Heart right ventricle (tissue), 16 donors: ENCODE measurements at regions not wholly inside any gene's neighbourhood (a gene's known extent, or its start where the extent isn't known, plus 50 kb on each side); places are given as distances from the start of the nearest gene placed in this dataset.

ENCODE experiments used
- ATAC-seq, 8 donors: fragments of 200-7000 bp; cut with Tn5 transposase; one replicate each; pipeline ENCODE4 v1.9.1; 2020; ENCODE audit warnings: mild to moderate bottlenecking in 8 of 8, moderate library complexity in 8 of 8, moderate number of reproducible peaks in 1 of 8
- DNase-seq, 2 donors: peaks; one replicate each; pipeline ENCODE4 v3.0.0-alpha.2; 2020
- H3K27ac ChIP-seq, 10 donors: fragments of 200-600 bp; sonication (generic) in 2 of 10; one replicate each; pipeline versions ENCODE4 v1.5.0 to v1.8.0; 2020 to 2022; ENCODE audit warnings: mild to moderate bottlenecking in 3 of 10
- H3K27me3 ChIP-seq, 7 donors: fragments of 200-600 bp; one replicate each; pipeline ENCODE4 v1.8.0; 2021 to 2022; ENCODE audit warnings: mild to moderate bottlenecking in 2 of 7
- H3K36me3 ChIP-seq, 9 donors: fragments of 200-600 bp; sonication (generic) in 1 of 9; one replicate each; pipeline versions ENCODE4 v1.5.0 to v1.8.0; 2020 to 2022; ENCODE audit warnings: mild to moderate bottlenecking in 2 of 9
- H3K4me1 ChIP-seq, 9 donors: fragments of 200-600 bp; sonication (generic) in 1 of 9; one replicate each; pipeline versions ENCODE4 v1.5.0 to v1.8.0; 2020 to 2022; ENCODE audit warnings: mild to moderate bottlenecking in 4 of 9
- H3K4me3 ChIP-seq, 10 donors: fragments of 200-600 bp; sonication (generic) in 2 of 10; one replicate each; pipeline versions ENCODE4 v1.5.0 to v1.8.0; 2020 to 2022; ENCODE audit warnings: mild to moderate bottlenecking in 7 of 10, moderate library complexity in 2 of 10
- H3K9me3 ChIP-seq, 11 donors: fragments of 200-600 bp in 10 of 11; sonication (generic) in 2 of 11; one replicate each; pipeline versions ENCODE4 v1.5.0 to v1.8.0; 2013 to 2022; ENCODE audit warnings: mild to moderate bottlenecking in 2 of 11, control low read depth in 1 of 11, moderate library complexity in 1 of 11
- CTCF ChIP-seq, 9 donors: fragments of 200-600 bp; sonication (generic) in 2 of 9; IDR thresholded peaks; one replicate each; pipeline versions ENCODE4 v1.5.0 to v1.8.0; 2021 to 2022; ENCODE audit warnings: antibody characterized with exemption in 9 of 9, mild to moderate bottlenecking in 5 of 9, moderate library complexity in 1 of 9
- WGBS, 2 donors: extraction: QIAGEN DNeasy Blood & Tissue Kit; methylation state at CpG; one replicate each; pipeline ENCODE4 v1.1.7; 2013; ENCODE audit warnings: inconsistent platforms in 1 of 2; 5-methylcytosine and 5-hydroxymethylcytosine counted together
- intact Hi-C, 10 donors: fragments of 100-400 bp; cut with DNase I; formaldehyde crosslinking; loops; one replicate each; pipeline versions ENCODE4 v1.11.1 to v1.14.2; 2022
- donor health status: Arrhythmogenic right ventricular cardiomyopathy.
- donor health status: ischemic (EF 13 %, LVEDD 7.1; RV severe dilation, severe dysfunction).
- donor health status: healthy with polysubstance abuse.
- donor health status: DM: no; HTN: yes; CAD: no.
- donor health status: DM: no; HTN: no; CAD: no.
- donor health status: ischemic (EF 25% LVEDD 6.9; RV normal size, moderate dysfunction).
- donor health status: ischemic (EF 25% LVEDD 5.7; RV mildly dilated, moderate dysfunction).
- donor health status: healthy.
- donor health status: DM: yes; HTN: yes; CAD: no.
- donor health status: Ischemic cardiomyopathy.
- donor health status: ischemic (EF 35%, LVEDD 5.7; RV mildly dilated, moderate dysfunction).
- donor health status: nonischemic (EF 11% LVEDD 7.7; RV severe dilation, severe dysfunction).
- donor health status: DM: yes; HTN: yes; CAD: no.
- donor health status: PGD.
- donor health status: ischemic (EF 29% LVEDD 5.4; RV normal size, mild dysfunction).
- donor health status: nonischemic (EF 23%, LVEDD 6.1; RV moderate dilation, normal function).

DNA sequence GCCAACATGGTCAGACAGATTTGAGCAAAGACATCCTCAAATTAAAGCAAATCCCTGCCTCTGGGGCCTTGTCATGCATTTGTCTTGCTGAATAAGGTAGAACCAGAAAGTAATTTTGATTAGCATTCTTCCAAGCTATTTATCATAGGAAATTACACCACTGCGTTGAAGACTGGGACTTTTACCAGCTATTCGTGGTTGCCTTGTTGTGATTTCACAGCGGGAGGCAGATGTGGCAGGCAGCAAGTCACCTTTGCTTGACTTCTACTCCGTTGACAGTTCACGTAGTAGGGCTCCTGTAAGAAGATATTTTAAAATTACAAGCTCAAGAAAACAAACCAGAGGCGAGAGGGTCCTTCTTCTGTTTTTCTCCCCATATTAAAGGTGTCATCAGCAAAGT is 80.6 kb downstream of the EN1 start:
- no peak for DNase-seq
- no peak for ATAC-seq
- Histone ChIP-seq H3K36me3 (no peaks in the 10 kb centered on the region), H3K4me3 (no peak overlapping the region), H3K4me1 (no peaks in the 10 kb centered on the region), H3K9me3 (no peaks in the 10 kb centered on the region), H3K27ac (no peak overlapping the region), H3K27me3 (peaks cover 0 to 68% (median 57%) of the 10 kb centered on the region in 7 donors)
- WGBS, 2 donors, result 36 to 45% methylated on average over 6 of the region's 6 CpGs
- intact Hi-C loops, result no loop called here
- TF ChIP-seq CTCF (IDR thresholded peaks at IDR 0.05), result no peak

DNA sequence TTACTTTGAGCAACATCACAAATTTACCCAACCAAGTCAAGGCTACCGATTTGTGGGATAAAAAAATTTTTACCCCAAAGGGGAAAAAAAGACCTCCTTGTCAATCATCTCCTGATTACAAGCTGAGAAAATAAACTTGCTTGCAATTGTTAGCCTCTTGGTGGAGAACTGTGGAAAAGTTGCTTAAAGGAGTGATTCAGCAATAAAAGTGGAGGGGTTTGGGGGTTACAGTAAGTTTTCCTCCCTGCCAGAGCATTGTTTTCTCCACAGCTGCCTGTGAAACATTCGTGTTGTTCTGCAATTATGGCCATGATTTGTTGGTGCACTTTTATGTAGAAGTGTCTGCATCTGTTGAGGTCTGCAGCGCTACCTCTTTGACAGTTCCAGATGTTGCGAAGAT is 82.6 kb downstream of the EN1 start:
- no peak overlapping the region for H3K27ac ChIP-seq
- H3K27me3 ChIP-seq, result peaks cover 0 to 62% (median 47%) of the 10 kb centered on the region in 7 donors
- no peak for TF ChIP-seq CTCF (IDR thresholded peaks at IDR 0.05)
- DNase-seq (no peak), ATAC-seq (no peak)
- H3K9me3 ChIP-seq, result no peaks in the 10 kb centered on the region
- 76 to 82% methylated on average over 4 of the region's 4 CpGs for WGBS, 2 donors
- no peaks in the 10 kb centered on the region for H3K36me3 ChIP-seq
- no peaks in the 10 kb centered on the region for H3K4me1 ChIP-seq
- intact Hi-C loops, result no loop called here
- no peak overlapping the region for H3K4me3 ChIP-seq

GRCh38 chr2:118763797-118764196 is 83.7 kb downstream of the EN1 start:
- WGBS, 2 donors, result 19 to 25% methylated on average over 12 of the region's 12 CpGs
- DNase-seq (no peak), ATAC-seq (no peak)
- no peaks in the 10 kb centered on the region for H3K4me1 ChIP-seq
- no peak overlapping the region for H3K27ac ChIP-seq
- TF ChIP-seq CTCF (IDR thresholded peaks at IDR 0.05), result peak in 1 of 9 donors; percentile 9
- intact Hi-C loops, result no loop called here
- H3K36me3 ChIP-seq, result no peaks in the 10 kb centered on the region
- no peak overlapping the region for H3K4me3 ChIP-seq
- peaks cover 0 to 60% (median 42%) of the 10 kb centered on the region in 7 donors for H3K27me3 ChIP-seq
- H3K9me3 ChIP-seq, result no peaks in the 10 kb centered on the region

DNA sequence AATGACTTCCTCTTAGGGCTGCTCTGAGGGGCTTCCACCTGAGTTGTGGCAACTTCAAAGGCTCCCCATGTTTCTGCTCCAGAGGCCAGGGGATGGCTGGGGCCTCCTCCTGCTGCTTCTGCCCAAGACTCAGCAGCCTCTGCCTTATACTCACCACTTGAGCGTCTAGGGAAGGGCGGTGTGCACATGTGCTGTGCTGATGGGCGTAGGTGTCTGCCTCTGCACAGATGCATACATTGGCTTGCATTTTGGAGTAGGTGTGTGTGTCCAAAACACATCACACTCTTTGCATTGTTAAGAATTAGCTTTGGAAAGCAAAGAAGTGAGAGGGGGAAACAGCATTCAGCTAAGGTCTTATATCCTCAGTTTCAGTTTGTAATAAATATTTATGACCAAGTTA is 85.2 kb downstream of the EN1 start:
- 74 to 78% methylated on average over 3 of the region's 3 CpGs for WGBS, 2 donors
- no peak overlapping the region for H3K27ac ChIP-seq
- intact Hi-C loops, result no loop called here

More for the DNA sequence above, 85.2 kb downstream of the EN1 start:
- Histone ChIP-seq H3K9me3 (no peaks in the 10 kb centered on the region), H3K36me3 (no peaks in the 10 kb centered on the region), H3K4me3 (no peak overlapping the region), H3K4me1 (no peaks in the 10 kb centered on the region), H3K27me3 (peaks cover 0 to 63% (median 48%) of the 10 kb centered on the region in 7 donors)
- DNase-seq, result no peak
- TF ChIP-seq CTCF (IDR thresholded peaks at IDR 0.05), result no peak
- ATAC-seq, result no peak
